Nephron (organoid): ENCODE measurements at regions not wholly inside any gene's neighbourhood (a gene's known extent, or its start where the extent isn't known, plus 50 kb on each side); places are given as distances from the start of the nearest gene placed in this dataset.

Source experiments
- H3K27ac Mint-ChIP-seq, 3 experiments: 2 replicates each; pipeline ENCODE4 v1.8.0; 2020; ENCODE audit warnings: mixed read lengths in 3 of 3, mild to moderate bottlenecking in 2 of 3, moderate library complexity in 1 of 3
- H3K27me3 Mint-ChIP-seq: 2 replicates; pipeline ENCODE4 v1.8.0; 2021; ENCODE audit warnings: low read depth, mild to moderate bottlenecking, moderate library complexity, mixed read lengths
- H3K36me3 Mint-ChIP-seq: 2 replicates; pipeline ENCODE4 v1.8.0; 2020; ENCODE audit warnings: low read depth, mixed read lengths
- H3K4me1 Mint-ChIP-seq: 2 replicates; pipeline ENCODE4 v1.8.0; 2020; ENCODE audit warnings: mixed read lengths
- H3K4me3 Mint-ChIP-seq, 3 experiments: 2 replicates each; pipeline ENCODE4 v1.8.0; 2020; ENCODE audit warnings: mild to moderate bottlenecking in 3 of 3, mixed read lengths in 3 of 3, moderate library complexity in 2 of 3
- H3K9me3 Mint-ChIP-seq: 2 replicates; pipeline ENCODE4 v1.8.0; 2020; ENCODE audit warnings: mixed read lengths
- TF ChIP-seq, protein P1 (sequence below), 3 experiments: fragments of 200-600 bp; sonication (generic); IDR thresholded peaks; one replicate each; pipeline ENCODE4 v1.5.0; 2021; ENCODE audit warnings: antibody characterized with exemption in 3 of 3; ENCODE audit not compliant: unreplicated experiment in 3 of 3

DNA sequence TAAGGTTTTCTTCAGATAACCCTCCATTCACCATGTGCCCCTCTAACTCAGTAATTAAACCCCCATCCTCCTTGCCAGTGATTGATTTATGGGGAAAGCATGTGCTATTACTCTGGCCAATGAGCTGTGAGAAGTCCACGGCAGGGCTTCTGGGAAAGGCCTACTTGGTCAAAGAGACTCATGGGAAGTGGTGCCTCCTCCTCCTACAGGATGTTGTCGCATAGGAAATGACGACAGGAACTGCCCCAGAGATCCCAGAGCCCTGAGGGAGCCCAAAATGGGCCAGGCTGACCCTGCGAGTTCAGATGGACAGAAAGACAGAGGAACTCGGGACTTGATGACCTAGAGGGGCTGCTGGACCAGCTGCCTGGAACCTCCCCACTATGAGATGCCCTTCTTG is 938.1 kb upstream of the TMEM132C start:
- Mint-ChIP-seq H3K4me1 (no peaks in the 10 kb centered on the region), H3K36me3 (no peaks in the 10 kb centered on the region), H3K27ac (no peak overlapping the region), H3K9me3 (no peaks in the 10 kb centered on the region), H3K4me3 (no peak overlapping the region), H3K27me3 (peaks cover 5% of the 10 kb centered on the region)
- TF ChIP-seq, protein P1, sequence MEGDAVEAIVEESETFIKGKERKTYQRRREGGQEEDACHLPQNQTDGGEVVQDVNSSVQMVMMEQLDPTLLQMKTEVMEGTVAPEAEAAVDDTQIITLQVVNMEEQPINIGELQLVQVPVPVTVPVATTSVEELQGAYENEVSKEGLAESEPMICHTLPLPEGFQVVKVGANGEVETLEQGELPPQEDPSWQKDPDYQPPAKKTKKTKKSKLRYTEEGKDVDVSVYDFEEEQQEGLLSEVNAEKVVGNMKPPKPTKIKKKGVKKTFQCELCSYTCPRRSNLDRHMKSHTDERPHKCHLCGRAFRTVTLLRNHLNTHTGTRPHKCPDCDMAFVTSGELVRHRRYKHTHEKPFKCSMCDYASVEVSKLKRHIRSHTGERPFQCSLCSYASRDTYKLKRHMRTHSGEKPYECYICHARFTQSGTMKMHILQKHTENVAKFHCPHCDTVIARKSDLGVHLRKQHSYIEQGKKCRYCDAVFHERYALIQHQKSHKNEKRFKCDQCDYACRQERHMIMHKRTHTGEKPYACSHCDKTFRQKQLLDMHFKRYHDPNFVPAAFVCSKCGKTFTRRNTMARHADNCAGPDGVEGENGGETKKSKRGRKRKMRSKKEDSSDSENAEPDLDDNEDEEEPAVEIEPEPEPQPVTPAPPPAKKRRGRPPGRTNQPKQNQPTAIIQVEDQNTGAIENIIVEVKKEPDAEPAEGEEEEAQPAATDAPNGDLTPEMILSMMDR (IDR thresholded peaks at IDR 0.05; ENCODE audit: unreplicated experiment in 3 of 3), result no peak

GRCh38 chr12:127334365-127334764 is 932.6 kb upstream of the TMEM132C start:
- Mint-ChIP-seq H3K4me1 (no peaks in the 10 kb centered on the region), H3K36me3 (no peaks in the 10 kb centered on the region), H3K9me3 (no peaks in the 10 kb centered on the region), H3K27me3 (peaks cover 3% of the 10 kb centered on the region), H3K27ac (no peak overlapping the region), H3K4me3 (no peak overlapping the region)
- TF ChIP-seq, protein P1 (IDR thresholded peaks at IDR 0.05; ENCODE audit: unreplicated experiment in 3 of 3), result no peak

DNA sequence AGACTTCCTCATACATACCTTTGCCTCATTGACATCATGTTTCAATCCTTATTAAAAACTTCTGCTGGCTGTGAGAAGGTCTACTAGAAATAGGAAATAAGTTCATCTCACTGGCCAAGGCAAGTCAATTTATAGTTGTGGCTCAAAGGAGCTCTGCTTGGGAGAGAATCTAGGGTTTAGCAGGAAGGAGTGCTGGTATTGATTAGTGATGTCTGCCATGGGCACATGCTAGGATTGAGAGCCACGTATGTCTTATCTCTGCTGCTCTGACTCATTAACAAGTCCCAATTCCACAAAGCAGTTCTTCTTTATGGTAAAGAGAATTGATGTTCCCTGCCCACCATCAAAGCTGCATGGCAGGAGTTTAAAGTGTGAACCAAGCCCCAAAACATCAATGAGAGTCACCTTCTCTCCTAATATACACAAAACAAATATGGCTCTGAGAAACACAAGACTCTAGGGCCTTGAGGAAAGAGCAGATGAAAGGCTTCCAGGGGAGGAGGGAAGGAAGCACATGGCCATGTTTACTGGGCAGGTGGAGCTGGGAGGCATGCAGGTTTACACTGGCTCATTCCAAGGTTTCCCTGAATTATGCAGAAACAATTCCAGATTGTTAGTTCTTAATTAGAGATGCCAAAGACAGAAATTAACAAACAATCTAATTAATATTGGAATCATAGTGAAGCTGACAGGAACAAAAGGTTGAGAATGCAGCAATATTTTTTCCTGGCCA is 931.9 kb upstream of the TMEM132C start:
- Mint-ChIP-seq H3K9me3 (no peaks in the 10 kb centered on the region), H3K4me1 (no peaks in the 10 kb centered on the region), H3K4me3 (no peak overlapping the region), H3K27ac (no peak overlapping the region), H3K27me3 (peaks cover 3% of the 10 kb centered on the region), H3K36me3 (no peaks in the 10 kb centered on the region)
- TF ChIP-seq, protein P1 (IDR thresholded peaks at IDR 0.05; ENCODE audit: unreplicated experiment in 3 of 3), result no peak

GRCh38 chr12:127336416-127336815 is 930.6 kb upstream of the TMEM132C start:
- no peaks in the 10 kb centered on the region for H3K36me3 Mint-ChIP-seq
- H3K27ac Mint-ChIP-seq, result no peak overlapping the region
- no peaks in the 10 kb centered on the region for H3K9me3 Mint-ChIP-seq
- no peak overlapping the region for H3K4me3 Mint-ChIP-seq
- peaks cover 3% of the 10 kb centered on the region for H3K27me3 Mint-ChIP-seq
- no peaks in the 10 kb centered on the region for H3K4me1 Mint-ChIP-seq
- TF ChIP-seq, protein P1 (IDR thresholded peaks at IDR 0.05; ENCODE audit: unreplicated experiment in 3 of 3), result no peak

DNA sequence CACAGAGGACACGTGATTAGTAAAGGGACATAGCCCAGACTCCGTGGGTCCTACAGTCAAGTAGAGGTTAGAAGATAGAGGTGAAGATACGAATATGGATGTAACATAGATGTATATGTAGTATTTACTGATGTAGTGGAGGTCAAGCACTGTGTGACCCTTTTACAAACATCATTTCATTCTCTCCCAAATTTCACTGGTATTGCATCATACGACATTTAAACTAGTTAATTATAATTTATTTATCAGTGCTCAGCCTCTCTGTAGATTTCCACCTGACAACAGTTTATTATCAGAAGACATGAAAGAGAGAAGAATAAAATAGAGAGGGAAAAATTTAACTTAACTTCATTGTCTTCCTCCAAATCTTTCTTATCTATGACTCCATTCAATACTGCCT is 927.9 kb upstream of the TMEM132C start:
- no peaks in the 10 kb centered on the region for H3K36me3 Mint-ChIP-seq

More for the DNA sequence above, 927.9 kb upstream of the TMEM132C start:
- Mint-ChIP-seq H3K27me3 (peaks cover 7% of the 10 kb centered on the region), H3K4me3 (no peak overlapping the region), H3K27ac (no peak overlapping the region), H3K4me1 (no peaks in the 10 kb centered on the region), H3K9me3 (no peaks in the 10 kb centered on the region)
- TF ChIP-seq, protein P1 (IDR thresholded peaks at IDR 0.05; ENCODE audit: unreplicated experiment in 3 of 3), result no peak
